Ishikawa (cell line): ENCODE measurements at regions not wholly inside any gene's neighbourhood (a gene's known extent, or its start where the extent isn't known, plus 50 kb on each side); places are given as distances from the start of the nearest gene placed in this dataset.

Experiments used
- CEBPB ChIP-seq: IDR thresholded peaks from 2 replicates; pipeline ENCODE4 v1.6.1; 2012
- CREB1 ChIP-seq: IDR thresholded peaks from 2 replicates; pipeline ENCODE4 v1.6.1; 2012; ENCODE audit warnings: low read depth
- EGR1 ChIP-seq: IDR thresholded peaks from 2 replicates; pipeline ENCODE4 v1.6.1; 2012
- EP300 ChIP-seq: IDR thresholded peaks from 2 replicates; pipeline ENCODE4 v1.6.1; 2012; ENCODE audit warnings: borderline replicate concordance
- FOXM1 ChIP-seq: IDR thresholded peaks from 2 replicates; pipeline ENCODE4 v1.6.1; 2012; ENCODE audit warnings: low read depth, borderline replicate concordance
- MAX ChIP-seq: IDR thresholded peaks from 2 replicates; pipeline ENCODE4 v1.6.1; 2012
- NFIC ChIP-seq: IDR thresholded peaks from 2 replicates; pipeline ENCODE4 v1.6.1; 2012
- RAD21 ChIP-seq: IDR thresholded peaks from 2 replicates; pipeline ENCODE4 v1.6.1; 2012; ENCODE audit warnings: low read depth
- REST ChIP-seq: IDR thresholded peaks from 2 replicates; pipeline ENCODE4 v1.6.1; 2012; ENCODE audit warnings: low read depth, mild to moderate bottlenecking
- TAF1 ChIP-seq: IDR thresholded peaks from 2 replicates; pipeline ENCODE4 v1.6.1; 2012; ENCODE audit warnings: low read depth, mild to moderate bottlenecking
- TCF12 ChIP-seq: IDR thresholded peaks from 2 replicates; pipeline ENCODE4 v1.6.1; 2012; ENCODE audit warnings: low read depth
- TEAD4 ChIP-seq: IDR thresholded peaks from 2 replicates; pipeline ENCODE4 v1.6.1; 2012
- USF1 ChIP-seq: IDR thresholded peaks from 2 replicates; pipeline ENCODE4 v1.6.1; 2012
- YY1 ChIP-seq: IDR thresholded peaks from 2 replicates; pipeline ENCODE4 v1.6.1; 2012; ENCODE audit warnings: low read depth
- ZBTB7A ChIP-seq: IDR thresholded peaks from 2 replicates; pipeline ENCODE4 v1.6.1; 2012; ENCODE audit warnings: low read depth

GRCh38 chr10:2786251-2786650, 281.1 kb upstream of the PFKP start:
- TF ChIP-seq REST (no peak), USF1 (no peak), NFIC (no peak), YY1 (no peak), FOXM1 (no peak), CREB1 (no peak), TAF1 (no peak), CEBPB (no peak), EP300 (no peak)

- TF ChIP-seq RAD21 (no peak), NFIC (no peak), USF1 (no peak), REST (no peak), TEAD4 (no peak), CREB1 (no peak), YY1 (no peak), ZBTB7A (no peak), MAX (no peak), EP300 (no peak), EGR1 (no peak), FOXM1 (no peak), TCF12 (no peak), TAF1 (no peak)
Measured at GRCh38 chr10:2784766-2785165, 282.6 kb upstream of the PFKP start.

- TF ChIP-seq EP300 (no peak), ZBTB7A (no peak), CREB1 (no peak), TCF12 (no peak), FOXM1 (no peak), TAF1 (no peak), MAX (no peak), YY1 (no peak), NFIC (no peak), EGR1 (no peak), USF1 (no peak), TEAD4 (no peak), REST (no peak), RAD21 (no peak)
Measured at GRCh38 chr10:2782950-2783349, 284.4 kb upstream of the PFKP start.

GRCh38 chr10:2782265-2782664, 285.1 kb upstream of the PFKP start:
- no peak for TF ChIP-seq CEBPB
- TF ChIP-seq TAF1 = no peak
- no peak for TF ChIP-seq USF1
- no peak for TF ChIP-seq YY1
- TF ChIP-seq EP300 = no peak
- TF ChIP-seq RAD21 = no peak
- no peak for TF ChIP-seq ZBTB7A
